Trophoblast cell (in vitro differentiated cells and primary cell): ENCODE measurements at regions not wholly inside any gene's neighbourhood (a gene's known extent, or its start where the extent isn't known, plus 50 kb on each side); places are given as distances from the start of the nearest gene placed in this dataset.

ENCODE experiments used
- DNase-seq, 2 donors: peaks; one replicate each; pipeline ENCODE4 v3.0.0-alpha.2; 2016
- H2AFZ ChIP-seq: 2 replicates; pipeline ENCODE4 v1.6.1; 2013; ENCODE audit warnings: low read length, moderate library complexity, mild to moderate bottlenecking; ENCODE audit not compliant: insufficient read depth, poor library complexity
- H2AK5ac ChIP-seq: 2 replicates; pipeline ENCODE4 v1.6.1; 2013; ENCODE audit warnings: mild to moderate bottlenecking, low read length
- H2BK120ac ChIP-seq: 2 replicates; pipeline ENCODE4 v1.6.1; 2013; ENCODE audit warnings: low read length, mild to moderate bottlenecking, moderate library complexity; ENCODE audit not compliant: insufficient read depth, poor library complexity
- H2BK12ac ChIP-seq: 2 replicates; pipeline ENCODE4 v1.6.1; 2013; ENCODE audit warnings: mild to moderate bottlenecking, low read length, moderate library complexity
- H2BK5ac ChIP-seq: 2 replicates; pipeline ENCODE4 v1.6.1; 2013; ENCODE audit warnings: low read length, low read depth, moderate library complexity, mild to moderate bottlenecking; ENCODE audit not compliant: poor library complexity
- H3K14ac ChIP-seq: 2 replicates; pipeline ENCODE4 v1.6.1; 2013; ENCODE audit warnings: mild to moderate bottlenecking, low read length
- H3K18ac ChIP-seq: 2 replicates; pipeline ENCODE4 v1.6.1; 2013; ENCODE audit warnings: mild to moderate bottlenecking, low read length
- H3K23ac ChIP-seq: 2 replicates; pipeline ENCODE4 v1.6.1; 2013; ENCODE audit warnings: low read length
- H3K27ac ChIP-seq: 2 replicates; pipeline ENCODE4 v1.5.1; 2013; ENCODE audit warnings: low read depth, mild to moderate bottlenecking, inconsistent platforms, low read length, moderate library complexity
- H3K27me3 ChIP-seq: 2 replicates; pipeline ENCODE4 v1.6.1; 2013; ENCODE audit warnings: inconsistent platforms, mild to moderate bottlenecking, low read length, moderate library complexity; ENCODE audit not compliant: insufficient read depth
- H3K36me3 ChIP-seq, 2 experiments: 1 replicate in 1 of 2; 2 replicates in 1 of 2; pipeline ENCODE4 v1.6.1; 2013; ENCODE audit warnings: low read length in 2 of 2, mild to moderate bottlenecking in 2 of 2, moderate library complexity in 1 of 2; ENCODE audit not compliant: insufficient read depth in 2 of 2, control insufficient read depth in 1 of 2
- H3K4ac ChIP-seq: 2 replicates; pipeline ENCODE4 v1.6.1; 2013; ENCODE audit warnings: low read depth, mild to moderate bottlenecking, low read length, moderate library complexity
- H3K4me1 ChIP-seq, 2 experiments: 1 replicate in 1 of 2; 2 replicates in 1 of 2; pipeline ENCODE4 v1.6.1; 2013; ENCODE audit warnings: low read length in 2 of 2, mild to moderate bottlenecking in 2 of 2, moderate library complexity in 1 of 2; ENCODE audit not compliant: insufficient read depth in 2 of 2, control insufficient read depth in 1 of 2
- H3K4me2 ChIP-seq: 2 replicates; pipeline ENCODE4 v1.6.1; 2013; ENCODE audit warnings: inconsistent platforms, mild to moderate bottlenecking, low read length, moderate library complexity
- H3K4me3 ChIP-seq: 2 replicates; pipeline ENCODE4 v1.5.1; 2013; ENCODE audit warnings: mild to moderate bottlenecking, low read depth, low read length, inconsistent platforms
- H3K79me1 ChIP-seq: one replicate; pipeline ENCODE4 v1.6.1; 2013; ENCODE audit warnings: low read length
- H3K79me2 ChIP-seq: 2 replicates; pipeline ENCODE4 v1.6.1; 2013; ENCODE audit warnings: low read length, mild to moderate bottlenecking; ENCODE audit not compliant: control insufficient read depth, insufficient read depth, poor library complexity
- H3K9ac ChIP-seq: 2 replicates; pipeline ENCODE4 v1.6.1; 2013; ENCODE audit warnings: mild to moderate bottlenecking, low read length
- H3K9me3 ChIP-seq: 2 replicates; pipeline ENCODE4 v1.6.1; 2013; ENCODE audit warnings: low read depth, mild to moderate bottlenecking, control low read depth, inconsistent platforms, low read length; ENCODE audit not compliant: insufficient read depth
- H4K12ac ChIP-seq: 2 replicates; pipeline ENCODE4 v1.6.1; 2013; ENCODE audit warnings: low read depth, mild to moderate bottlenecking, low read length, moderate library complexity
- H4K8ac ChIP-seq: 2 replicates; pipeline ENCODE4 v1.6.1; 2013; ENCODE audit warnings: low read depth, mild to moderate bottlenecking, low read length, moderate library complexity
- H4K91ac ChIP-seq: one replicate; pipeline ENCODE4 v1.6.1; 2013; ENCODE audit warnings: low read depth, mild to moderate bottlenecking, low read length, moderate library complexity
- WGBS: extraction: QIAGEN DNeasy Blood & Tissue Kit; methylation state at CpG from one replicate; pipeline ENCODE4 v1.1.7; 2013; ENCODE audit warnings: missing lambda C conversion rate; ENCODE audit not compliant: insufficient read length, insufficient coverage; ENCODE audit errors: extremely low coverage; 5-methylcytosine and 5-hydroxymethylcytosine counted together

DNA sequence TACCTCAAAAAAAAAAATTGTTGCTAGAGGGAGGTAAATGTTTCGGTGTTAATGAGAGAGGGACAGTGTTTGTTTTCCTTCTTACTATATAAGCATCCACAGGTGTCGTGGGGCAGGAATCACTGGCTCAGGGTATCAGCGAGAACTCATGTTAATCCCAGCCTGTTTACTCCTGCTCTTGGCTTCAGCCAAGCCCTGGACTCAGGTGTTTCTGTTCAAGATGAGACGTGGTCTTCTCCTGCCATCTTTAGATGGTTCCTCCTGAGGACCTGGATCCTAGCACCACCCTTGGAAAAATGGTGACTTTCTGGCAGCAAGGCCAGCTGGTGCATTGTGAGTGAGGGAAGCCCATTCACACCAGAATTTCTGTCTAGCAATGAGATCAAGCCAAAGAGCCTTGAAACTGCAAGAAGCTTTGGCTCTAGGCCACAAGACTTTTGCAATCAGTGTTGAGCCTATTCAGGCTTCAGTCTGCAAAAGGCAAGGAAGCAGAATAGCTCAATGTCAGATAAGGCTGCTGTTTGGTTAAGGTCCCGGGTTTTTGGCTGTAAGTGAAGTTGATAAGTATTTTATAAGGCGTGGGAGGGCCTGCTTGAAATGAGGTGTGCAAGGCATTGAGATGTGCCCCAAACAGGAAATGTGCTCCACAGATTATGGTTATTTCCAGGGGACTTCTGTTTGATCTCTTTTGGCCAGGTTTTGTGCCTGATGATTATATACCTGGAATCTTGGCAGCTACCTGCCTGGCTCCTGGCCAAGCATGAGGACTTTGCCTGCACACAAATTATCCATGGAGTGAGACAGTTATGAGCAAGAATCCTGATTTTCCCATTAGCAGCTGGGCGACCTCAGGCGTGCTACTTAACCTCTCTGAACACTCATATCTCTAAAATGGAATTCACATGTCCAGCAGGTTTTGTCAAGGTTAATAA, 99.8 kb downstream of the TENT4A start:
- Histone ChIP-seq H3K36me3 (no peaks in the 10 kb centered on the region), H3K4me1 (no peaks in the 10 kb centered on the region)
- no CpG with 5 or more reads among the region's 8 CpGs for WGBS

DNA sequence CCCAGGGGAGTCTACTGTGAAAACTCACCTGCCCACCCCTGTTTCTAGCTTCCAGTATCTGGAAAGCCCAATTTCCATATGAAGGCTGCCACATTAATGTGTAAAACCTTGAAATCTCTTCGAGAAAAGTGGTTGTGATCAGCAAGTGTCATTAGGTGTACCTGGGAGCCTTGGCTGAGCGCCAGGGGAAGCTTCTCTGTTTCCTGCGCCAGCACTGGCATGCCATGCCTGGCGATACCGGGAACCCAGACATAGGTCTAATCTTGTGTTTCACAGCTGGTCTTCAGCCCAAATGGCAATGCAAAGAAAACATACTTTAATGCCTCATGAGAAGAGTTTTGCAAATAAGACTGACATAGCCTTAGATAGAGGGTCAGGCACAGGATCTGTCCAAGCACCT, 101.6 kb downstream of the TENT4A start:
- H2AFZ ChIP-seq, result no peak overlapping the region
- no peaks in the 10 kb centered on the region for H3K79me1 ChIP-seq
- H3K23ac ChIP-seq, result no peak overlapping the region
- no peak overlapping the region for H2BK120ac ChIP-seq
- WGBS, result no CpG with 5 or more reads among the region's 5 CpGs
- H2BK5ac ChIP-seq, result no peak overlapping the region
- H3K4me1 ChIP-seq, result no peaks in the 10 kb centered on the region
- no peak overlapping the region for H3K4me2 ChIP-seq
- H4K12ac ChIP-seq, result no peak overlapping the region
- no peak overlapping the region for H4K91ac ChIP-seq
- H2AK5ac ChIP-seq, result no peak overlapping the region
- no peak for DNase-seq
- no peak overlapping the region for H4K8ac ChIP-seq
- no peak overlapping the region for H3K14ac ChIP-seq
- no peak overlapping the region for H3K4me3 ChIP-seq
- H3K79me2 ChIP-seq, result no peaks in the 10 kb centered on the region
- no peak overlapping the region for H3K4ac ChIP-seq
- H2BK12ac ChIP-seq, result no peak overlapping the region
- H3K27me3 ChIP-seq, result no peaks in the 10 kb centered on the region
- H3K36me3 ChIP-seq, result no peaks in the 10 kb centered on the region
- no peak overlapping the region for H3K9ac ChIP-seq
- no peak overlapping the region for H3K27ac ChIP-seq
- H3K18ac ChIP-seq, result no peak overlapping the region
- H3K9me3 ChIP-seq, result no peaks in the 10 kb centered on the region

More for the DNA sequence above, 99.8 kb downstream of the TENT4A start:
- Histone ChIP-seq H2BK12ac (no peak overlapping the region), H2AK5ac (no peak overlapping the region), H3K79me1 (no peaks in the 10 kb centered on the region), H3K79me2 (no peaks in the 10 kb centered on the region), H3K23ac (no peak overlapping the region), H3K4me3 (no peak overlapping the region), H3K4ac (no peak overlapping the region), H3K9ac (no peak overlapping the region), H4K12ac (no peak overlapping the region), H4K91ac (no peak overlapping the region), H3K27me3 (no peaks in the 10 kb centered on the region), H3K4me2 (no peak overlapping the region), H2BK120ac (no peak overlapping the region), H2BK5ac (no peak overlapping the region), H3K9me3 (no peaks in the 10 kb centered on the region), H3K27ac (no peak overlapping the region), H3K18ac (no peak overlapping the region), H3K14ac (no peak overlapping the region), H4K8ac (no peak overlapping the region), H2AFZ (no peak overlapping the region)
- DNase-seq, result no peak

- Histone ChIP-seq H3K4me3 (no peak overlapping the region), H3K79me2 (no peaks in the 10 kb centered on the region), H4K8ac (no peak overlapping the region), H2AFZ (no peak overlapping the region), H3K23ac (no peak overlapping the region), H3K18ac (no peak overlapping the region), H3K4me1 (peaks cover 0 to 3% of the 10 kb centered on the region in 2 experiments), H3K4ac (no peak overlapping the region), H3K36me3 (no peaks in the 10 kb centered on the region), H3K27me3 (no peaks in the 10 kb centered on the region), H2AK5ac (no peak overlapping the region), H4K91ac (no peak overlapping the region), H2BK120ac (no peak overlapping the region), H2BK12ac (no peak overlapping the region), H2BK5ac (no peak overlapping the region), H3K4me2 (no peak overlapping the region), H3K14ac (no peak overlapping the region), H4K12ac (no peak overlapping the region), H3K9ac (no peak overlapping the region), H3K9me3 (no peaks in the 10 kb centered on the region), H3K79me1 (no peaks in the 10 kb centered on the region), H3K27ac (no peak overlapping the region)
- WGBS, result no CpG with 5 or more reads among the region's 14 CpGs
- no peak for DNase-seq
Observed at GRCh38 chr5:6818594-6819511, 105.6 kb downstream of the TENT4A start.

- H3K4me1 ChIP-seq, result peaks cover 0 to 3% of the 10 kb centered on the region in 2 experiments
- no peak overlapping the region for H2AK5ac ChIP-seq
Observed at GRCh38 chr5:6819521-6819920, 106.3 kb downstream of the TENT4A start.

More at GRCh38 chr5:6819521-6819920, 106.3 kb downstream of the TENT4A start:
- Histone ChIP-seq H3K14ac (no peak overlapping the region), H4K12ac (no peak overlapping the region), H2BK5ac (no peak overlapping the region), H4K8ac (no peak overlapping the region), H3K27ac (no peak overlapping the region), H2AFZ (no peak overlapping the region), H3K4ac (no peak overlapping the region), H3K23ac (no peak overlapping the region), H3K27me3 (no peaks in the 10 kb centered on the region), H2BK12ac (no peak overlapping the region), H3K79me2 (no peaks in the 10 kb centered on the region), H4K91ac (no peak overlapping the region), H3K9me3 (no peaks in the 10 kb centered on the region), H2BK120ac (no peak overlapping the region), H3K36me3 (no peaks in the 10 kb centered on the region), H3K4me3 (no peak overlapping the region), H3K79me1 (no peaks in the 10 kb centered on the region), H3K4me2 (no peak overlapping the region), H3K9ac (no peak overlapping the region), H3K18ac (no peak overlapping the region)
- DNase-seq, result no peak
- WGBS, result no CpG with 5 or more reads among the region's 6 CpGs
